ENCODE measurements at regions not wholly inside any gene's neighbourhood (a gene's known extent, or its start where the extent isn't known, plus 50 kb on each side); places are given as distances from the start of the nearest gene placed in this dataset.

DNA sequence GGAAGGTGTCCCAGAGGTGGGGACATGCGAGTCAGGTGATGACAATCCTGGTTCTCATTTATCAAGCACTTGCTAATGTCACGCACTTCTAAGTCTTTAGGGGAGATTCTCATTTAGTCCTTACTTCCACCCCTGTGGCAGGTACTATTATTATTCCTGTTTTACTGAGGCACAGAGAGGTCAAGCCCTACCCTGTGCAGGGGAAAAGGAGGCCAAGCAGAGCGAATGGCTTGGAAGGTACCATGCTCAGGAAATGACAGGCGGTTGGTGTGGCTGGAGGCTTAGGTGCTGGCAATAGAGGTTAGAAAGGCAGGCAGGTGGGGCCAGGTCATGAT lies 268.9 kb downstream of the UACA start:
- TF ChIP-seq, protein P1, sequence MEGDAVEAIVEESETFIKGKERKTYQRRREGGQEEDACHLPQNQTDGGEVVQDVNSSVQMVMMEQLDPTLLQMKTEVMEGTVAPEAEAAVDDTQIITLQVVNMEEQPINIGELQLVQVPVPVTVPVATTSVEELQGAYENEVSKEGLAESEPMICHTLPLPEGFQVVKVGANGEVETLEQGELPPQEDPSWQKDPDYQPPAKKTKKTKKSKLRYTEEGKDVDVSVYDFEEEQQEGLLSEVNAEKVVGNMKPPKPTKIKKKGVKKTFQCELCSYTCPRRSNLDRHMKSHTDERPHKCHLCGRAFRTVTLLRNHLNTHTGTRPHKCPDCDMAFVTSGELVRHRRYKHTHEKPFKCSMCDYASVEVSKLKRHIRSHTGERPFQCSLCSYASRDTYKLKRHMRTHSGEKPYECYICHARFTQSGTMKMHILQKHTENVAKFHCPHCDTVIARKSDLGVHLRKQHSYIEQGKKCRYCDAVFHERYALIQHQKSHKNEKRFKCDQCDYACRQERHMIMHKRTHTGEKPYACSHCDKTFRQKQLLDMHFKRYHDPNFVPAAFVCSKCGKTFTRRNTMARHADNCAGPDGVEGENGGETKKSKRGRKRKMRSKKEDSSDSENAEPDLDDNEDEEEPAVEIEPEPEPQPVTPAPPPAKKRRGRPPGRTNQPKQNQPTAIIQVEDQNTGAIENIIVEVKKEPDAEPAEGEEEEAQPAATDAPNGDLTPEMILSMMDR (IDR thresholded peaks at IDR 0.05; ENCODE audit: low read depth, low read length): no peak
- no peak overlapping the region for H3K4me3 ChIP-seq (ENCODE audit: low read depth, low read length)
- in situ Hi-C loops (cut with HindIII; ENCODE audit: low sequenced_read_pairs): no loop called here
- no peak for DNase-seq (ENCODE audit: low read depth, low spot score)

DNA sequence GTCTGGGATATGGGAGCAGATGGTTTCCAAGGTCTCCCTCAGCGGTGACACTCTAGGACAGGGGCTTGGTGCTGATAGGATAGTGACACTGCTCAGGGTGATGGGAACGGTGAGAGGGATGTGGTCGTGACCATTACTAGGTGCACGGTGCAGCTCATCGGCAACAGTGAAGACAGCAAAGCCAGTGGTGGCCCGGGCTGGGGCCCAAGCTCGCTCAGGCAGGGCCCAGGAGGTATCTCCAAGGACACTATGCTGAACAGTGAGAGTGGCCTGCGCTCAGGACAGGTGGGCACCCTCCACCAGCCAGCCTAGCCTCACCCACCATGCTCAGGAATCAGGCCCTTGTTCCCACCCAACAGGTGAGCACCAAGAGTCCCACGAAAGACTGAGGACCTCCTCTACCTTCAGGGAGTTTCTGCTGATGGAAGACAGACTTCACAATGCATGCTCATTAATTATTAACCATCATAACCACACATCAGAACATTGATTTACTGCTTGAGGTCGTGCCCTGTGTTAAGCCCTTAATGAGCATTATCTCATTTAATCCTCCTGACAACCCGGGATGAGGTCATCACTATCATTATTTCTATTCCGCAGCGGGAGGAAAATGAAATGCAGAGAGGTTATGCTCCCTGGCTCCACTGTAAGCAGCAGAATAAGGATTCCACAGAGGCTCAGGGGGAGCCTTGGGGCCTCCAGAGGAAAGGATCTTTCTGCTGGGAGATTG lies 269.4 kb downstream of the UACA start:
- in situ Hi-C loops (cut with HindIII; ENCODE audit: low sequenced_read_pairs): no loop called here
- no peak overlapping the region for H3K4me3 ChIP-seq (ENCODE audit: low read depth, low read length)
- peak; percentile 35 for DNase-seq (ENCODE audit: low read depth, low spot score)
- TF ChIP-seq, protein P1 (IDR thresholded peaks at IDR 0.05; ENCODE audit: low read depth, low read length): no peak

DNA sequence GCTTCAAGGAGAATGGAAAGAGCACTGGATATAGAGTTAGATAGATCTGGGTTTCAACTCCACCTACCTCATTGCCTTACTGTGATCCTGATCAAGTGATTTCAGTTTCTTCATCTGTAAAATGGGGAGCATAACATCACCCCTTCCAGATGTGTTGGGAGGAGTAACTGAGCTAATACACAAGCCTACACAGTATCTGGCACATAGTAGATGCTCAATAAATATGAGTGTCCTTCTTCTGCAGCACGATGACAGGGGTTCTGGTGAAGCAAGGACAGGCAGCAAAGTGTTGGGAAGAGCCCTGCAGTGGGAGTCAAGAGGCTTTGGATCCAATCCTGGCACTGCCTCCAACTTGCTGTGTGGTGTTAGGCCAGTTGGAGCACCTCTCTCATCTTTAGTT lies 270.0 kb downstream of the UACA start:
- no peak overlapping the region for H3K4me3 ChIP-seq (ENCODE audit: low read depth, low read length)
- in situ Hi-C loops (cut with HindIII; ENCODE audit: low sequenced_read_pairs): no loop called here
- TF ChIP-seq, protein P1 (IDR thresholded peaks at IDR 0.05; ENCODE audit: low read depth, low read length): no peak
- no peak for DNase-seq (ENCODE audit: low read depth, low spot score)

DNA sequence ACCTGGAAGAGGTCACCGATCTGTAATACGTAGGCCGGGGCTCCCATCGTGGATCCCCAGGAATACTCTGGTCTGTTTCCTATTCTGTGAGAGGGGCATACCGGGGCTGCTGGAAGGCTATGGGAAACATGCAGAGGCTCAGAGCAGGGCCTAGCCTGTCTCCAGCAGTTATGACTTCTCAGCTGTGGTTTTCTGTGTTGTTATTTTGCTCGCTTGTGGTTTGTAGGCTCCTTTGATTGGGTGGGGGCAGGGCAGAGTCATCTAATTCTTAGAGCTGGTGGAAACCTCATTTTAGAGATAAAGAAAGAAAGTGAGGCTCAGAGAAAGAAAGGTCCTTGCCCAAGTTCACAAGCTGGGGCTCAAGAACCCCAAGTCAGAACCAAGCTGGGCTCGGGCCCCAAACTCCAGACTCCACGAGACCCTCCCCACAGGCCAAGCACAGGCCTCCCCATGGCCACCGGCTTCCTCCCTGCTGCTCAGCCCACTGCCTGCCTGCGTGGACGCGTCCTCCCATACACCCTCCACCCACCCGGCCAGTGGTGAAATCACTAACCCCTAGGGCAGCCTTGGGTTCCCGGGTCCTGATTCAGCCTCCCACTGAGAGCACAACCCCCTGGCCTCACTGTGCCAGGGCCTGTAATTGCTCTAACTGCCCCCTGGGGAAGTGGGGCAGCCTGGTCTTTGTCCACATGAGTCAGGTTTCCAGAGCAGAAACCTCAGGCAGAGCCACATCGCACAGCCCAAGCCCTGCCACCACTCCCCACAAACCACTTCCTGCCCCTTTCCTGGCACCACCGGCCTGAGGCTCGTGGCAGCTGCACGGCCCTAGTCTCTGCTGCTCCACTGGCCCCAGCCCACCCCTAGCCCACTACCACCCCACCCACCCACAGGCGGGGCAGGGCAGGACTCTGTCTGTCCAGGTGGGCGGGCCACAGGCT lies 270.8 kb downstream of the UACA start:
- peak; percentile 93 for DNase-seq (ENCODE audit: low read depth, low spot score)
- TF ChIP-seq, protein P1 (IDR thresholded peaks at IDR 0.05; ENCODE audit: low read depth, low read length): peak; percentile 13

DNA sequence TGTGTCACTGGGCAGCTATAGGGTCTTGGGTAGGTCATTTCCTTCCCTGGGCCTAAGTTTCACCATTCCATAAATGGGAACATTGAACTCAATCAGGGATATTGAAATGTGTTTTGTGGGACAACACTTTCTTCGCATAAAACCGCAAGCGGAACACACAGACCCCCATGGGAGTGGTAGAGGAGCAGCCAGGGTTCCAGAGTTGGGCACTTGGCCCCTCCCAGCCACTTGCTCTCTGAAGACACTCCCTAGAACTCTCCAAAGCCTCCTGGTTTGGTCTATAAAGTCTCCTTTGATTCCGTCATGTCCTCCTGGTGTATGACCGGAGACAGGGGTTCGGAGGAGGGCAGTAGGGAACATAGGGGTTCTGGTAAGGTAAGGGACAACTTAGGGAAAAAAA lies 271.7 kb downstream of the UACA start:
- H3K4me3 ChIP-seq (ENCODE audit: low read depth, low read length): no peak overlapping the region
- DNase-seq (ENCODE audit: low read depth, low spot score): no peak
- TF ChIP-seq, protein P1 (IDR thresholded peaks at IDR 0.05; ENCODE audit: low read depth, low read length): no peak
- in situ Hi-C loops (cut with HindIII; ENCODE audit: low sequenced_read_pairs): no loop called here

More for the DNA sequence above, 270.8 kb downstream of the UACA start:
- no peak overlapping the region for H3K4me3 ChIP-seq (ENCODE audit: low read depth, low read length)
- in situ Hi-C loops (cut with HindIII; ENCODE audit: low sequenced_read_pairs): no loop called here

DNA sequence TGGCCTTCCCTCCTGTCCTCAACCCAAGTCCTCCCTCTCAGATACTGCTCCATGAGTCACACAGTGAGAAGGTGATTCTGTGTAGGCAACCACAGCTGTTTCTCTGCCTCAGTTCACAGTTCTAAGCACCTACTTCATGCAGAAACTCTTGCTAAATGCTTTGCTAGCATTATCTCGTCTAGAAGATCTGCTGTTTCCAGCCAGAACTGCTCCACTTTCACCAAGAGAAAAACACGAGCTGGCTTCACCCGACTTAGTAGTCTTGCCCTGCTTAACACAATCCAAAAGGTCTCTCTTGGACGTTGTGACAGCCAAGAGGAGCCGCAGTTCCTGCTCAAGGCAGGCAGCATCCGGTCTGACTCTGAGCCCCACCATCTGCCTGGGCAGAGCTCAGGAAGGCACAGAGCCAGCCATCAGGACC lies 272.1 kb downstream of the UACA start:
- peak; percentile 59 for DNase-seq (ENCODE audit: low read depth, low spot score)
- TF ChIP-seq, protein P1 (IDR thresholded peaks at IDR 0.05; ENCODE audit: low read depth, low read length): no peak
- in situ Hi-C loops (cut with HindIII; ENCODE audit: low sequenced_read_pairs): no loop called here
- H3K4me3 ChIP-seq (ENCODE audit: low read depth, low read length): no peak overlapping the region
